ENCODE measurements at regions not wholly inside any gene's neighbourhood (a gene's known extent, or its start where the extent isn't known, plus 50 kb on each side); places are given as distances from the start of the nearest gene placed in this dataset.

GRCh38 chr2:104786204-104786603 is 67.7 kb upstream of the POU3F3 start:
- TF ChIP-seq POLR2A (IDR thresholded peaks at IDR 0.05) (no peak), CTCF (IDR thresholded peaks at IDR 0.05) (no peak)

All from Peyer's patch (tissue), 4 donors.